Mesenchymal stem cell (in vitro differentiated cells and primary cell): ENCODE measurements at regions not wholly inside any gene's neighbourhood (a gene's known extent, or its start where the extent isn't known, plus 50 kb on each side); places are given as distances from the start of the nearest gene placed in this dataset.
"Not testable (repeated sequence)": the region's sequence is repeated elsewhere in the genome, so short reads cannot be mapped to it uniquely, and the experiment has no call there.

Experiments
- DNase-seq: peaks from one replicate; pipeline ENCODE4 v3.0.0-alpha.2; 2013
- H2AFZ ChIP-seq: one replicate; pipeline ENCODE4 v1.6.1; 2013; ENCODE audit warnings: low read depth, mild to moderate bottlenecking, control low read depth, inconsistent platforms, low read length, moderate library complexity
- H2AK5ac ChIP-seq: 2 replicates; pipeline ENCODE4 v1.6.1; 2013; ENCODE audit warnings: low read length, moderate library complexity, mild to moderate bottlenecking, inconsistent platforms; ENCODE audit not compliant: severe bottlenecking
- H2BK120ac ChIP-seq: one replicate; pipeline ENCODE4 v1.6.1; 2013; ENCODE audit warnings: low read depth, mild to moderate bottlenecking, inconsistent platforms, low read length, moderate library complexity
- H2BK12ac ChIP-seq, 2 experiments: one replicate each; pipeline ENCODE4 v1.6.1; 2013; ENCODE audit warnings: inconsistent platforms in 2 of 2, low read length in 2 of 2, mild to moderate bottlenecking in 2 of 2, moderate library complexity in 2 of 2, control low read depth in 1 of 2
- H2BK15ac ChIP-seq: one replicate; pipeline ENCODE4 v1.6.1; 2013; ENCODE audit warnings: mild to moderate bottlenecking, low read depth, inconsistent platforms; ENCODE audit not compliant: poor library complexity, severe bottlenecking
- H2BK5ac ChIP-seq: 2 replicates; pipeline ENCODE4 v1.6.1; 2013; ENCODE audit warnings: low read depth, mild to moderate bottlenecking, low read length, control low read depth, inconsistent platforms; ENCODE audit not compliant: poor library complexity, severe bottlenecking
- H3K14ac ChIP-seq, 2 experiments: one replicate each; pipeline ENCODE4 v1.6.1; 2013; ENCODE audit warnings: inconsistent platforms in 2 of 2, low read length in 2 of 2, control low read depth in 1 of 2, mild to moderate bottlenecking in 1 of 2, moderate library complexity in 1 of 2
- H3K18ac ChIP-seq, 2 experiments: one replicate each; pipeline ENCODE4 v1.6.1; 2013; ENCODE audit warnings: inconsistent platforms in 2 of 2, low read length in 2 of 2, control low read depth in 1 of 2, low read depth in 1 of 2, mild to moderate bottlenecking in 1 of 2
- H3K23ac ChIP-seq, 2 experiments: one replicate each; pipeline ENCODE4 v1.6.1; 2013; ENCODE audit warnings: inconsistent platforms in 2 of 2, low read length in 2 of 2, mild to moderate bottlenecking in 2 of 2, moderate library complexity in 2 of 2, control low read depth in 1 of 2
- H3K27ac ChIP-seq: 2 replicates; pipeline ENCODE4 v1.5.1; 2013; ENCODE audit warnings: mild to moderate bottlenecking, moderate library complexity, low read length, control low read depth, inconsistent platforms; ENCODE audit not compliant: poor library complexity, severe bottlenecking
- H3K27me3 ChIP-seq, 2 experiments: 2 replicates each; pipeline versions ENCODE4 v1.6.1 to v1.7.0; 2013; ENCODE audit warnings: low read length in 2 of 2, mild to moderate bottlenecking in 2 of 2, moderate library complexity in 2 of 2, control low read depth in 1 of 2, inconsistent platforms in 1 of 2; ENCODE audit not compliant: control insufficient read depth in 1 of 2, insufficient read depth in 1 of 2
- H3K36me3 ChIP-seq, 2 experiments: 2 replicates each; pipeline versions ENCODE4 v1.6.1 to v1.7.0; 2013; ENCODE audit warnings: low read length in 2 of 2, control low read depth in 1 of 2, inconsistent platforms in 1 of 2, low read depth in 1 of 2, mild to moderate bottlenecking in 1 of 2; ENCODE audit not compliant: insufficient read depth in 2 of 2, control insufficient read depth in 1 of 2
- H3K4ac ChIP-seq, 2 experiments: one replicate each; pipeline ENCODE4 v1.6.1; 2013; ENCODE audit warnings: inconsistent platforms in 2 of 2, low read length in 2 of 2, mild to moderate bottlenecking in 2 of 2, moderate library complexity in 2 of 2, control low read depth in 1 of 2, low read depth in 1 of 2
- H3K4me1 ChIP-seq: 2 replicates; pipeline ENCODE4 v1.6.1; 2013; ENCODE audit warnings: low read depth, low read length, control low read depth; ENCODE audit not compliant: control insufficient read depth, insufficient read depth
- H3K4me2 ChIP-seq: 2 replicates; pipeline ENCODE4 v1.6.1; 2013; ENCODE audit warnings: low read length, mild to moderate bottlenecking, inconsistent platforms; ENCODE audit not compliant: poor library complexity, severe bottlenecking
- H3K4me3 ChIP-seq, 2 experiments: 2 replicates each; pipeline versions ENCODE4 v1.5.1 to v1.7.0; 2013; ENCODE audit warnings: low read length in 2 of 2, mild to moderate bottlenecking in 2 of 2, control low read depth in 1 of 2, low read depth in 1 of 2; ENCODE audit not compliant: insufficient read depth in 1 of 2
- H3K79me1 ChIP-seq: replicated peaks from 2 replicates; pipeline ENCODE4 v1.6.1; 2013; ENCODE audit warnings: mild to moderate bottlenecking, control low read depth, low read length, inconsistent platforms; ENCODE audit not compliant: poor library complexity, severe bottlenecking
- H3K9ac ChIP-seq: 2 replicates; pipeline ENCODE4 v1.7.0; 2013; ENCODE audit warnings: mild to moderate bottlenecking, low read length, moderate library complexity
- H3K9me3 ChIP-seq: 2 replicates; pipeline ENCODE4 v1.7.0; 2013; ENCODE audit warnings: mild to moderate bottlenecking, low read length; ENCODE audit not compliant: control insufficient read depth
- H4K8ac ChIP-seq: one replicate; pipeline ENCODE4 v1.6.1; 2013; ENCODE audit warnings: inconsistent platforms, mild to moderate bottlenecking, low read length, moderate library complexity
- H4K91ac ChIP-seq: one replicate; pipeline ENCODE4 v1.6.1; 2013; ENCODE audit warnings: mild to moderate bottlenecking, low read length, inconsistent platforms
- WGBS: methylation state at CpG from one replicate; pipeline ENCODE4 v1.1.7; 2013; ENCODE audit warnings: mixed read lengths; 5-methylcytosine and 5-hydroxymethylcytosine counted together

DNA sequence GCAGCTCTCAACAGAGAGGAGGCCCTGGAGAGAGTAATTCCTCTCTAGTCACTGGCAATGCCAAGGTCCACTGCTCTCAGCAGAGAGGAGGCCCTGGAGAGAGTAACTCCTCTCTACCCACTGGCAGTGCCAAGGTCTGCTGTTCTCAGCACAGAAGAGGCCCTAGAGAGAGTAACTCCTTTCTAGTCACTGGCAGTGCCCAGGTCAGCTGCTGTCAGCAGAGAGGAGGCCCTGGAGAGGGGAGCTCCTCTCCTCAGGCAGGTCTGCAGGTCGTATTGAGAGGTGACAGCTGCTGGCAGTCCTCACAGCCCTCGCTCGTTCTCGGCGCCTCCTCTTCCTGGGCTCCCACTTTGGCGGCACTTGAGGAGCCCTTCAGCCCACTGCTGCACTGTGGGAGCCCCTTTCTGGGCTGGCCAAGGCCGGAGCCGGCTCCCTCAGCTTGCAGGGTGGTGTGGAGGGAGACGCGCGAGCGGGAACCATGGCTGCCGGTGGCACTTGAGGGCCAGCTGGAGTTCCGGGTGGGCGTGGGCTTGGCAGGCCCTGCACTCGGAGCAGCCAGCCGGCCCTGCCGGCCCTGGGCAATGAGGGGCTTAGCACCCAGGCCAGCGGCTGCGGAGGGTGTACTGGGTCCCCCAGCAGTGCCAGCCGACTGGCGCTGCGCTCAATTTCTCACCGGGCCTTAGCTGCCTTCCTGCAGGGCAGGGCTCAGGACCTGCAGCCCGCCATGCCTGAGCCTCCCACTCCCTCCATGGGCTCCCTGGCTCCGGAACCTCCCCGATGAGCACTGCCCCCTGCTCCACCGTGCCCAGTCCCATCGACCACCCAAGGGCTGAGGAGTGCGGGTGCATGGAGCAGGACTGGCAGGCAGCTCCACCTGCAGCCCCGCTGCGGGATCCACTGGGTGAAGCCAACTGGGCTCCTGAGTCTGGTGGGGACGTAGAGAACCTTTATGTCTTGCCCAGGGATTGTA lies 642.9 kb downstream of the PRR16 start:
- not testable (repeated sequence) for H3K9me3 ChIP-seq, H4K8ac ChIP-seq, H3K27ac ChIP-seq, H3K23ac ChIP-seq, H2BK15ac ChIP-seq, H3K14ac ChIP-seq, DNase-seq, H2BK5ac ChIP-seq, H3K18ac ChIP-seq, H3K36me3 ChIP-seq, H3K27me3 ChIP-seq, H2BK120ac ChIP-seq, H3K79me1 ChIP-seq, H2AK5ac ChIP-seq, H3K4ac ChIP-seq, H3K4me1 ChIP-seq, H2BK12ac ChIP-seq, H4K91ac ChIP-seq, H3K4me3 ChIP-seq, H3K9ac ChIP-seq, H3K4me2 ChIP-seq, H2AFZ ChIP-seq
- 93% methylated on average over 31 of the region's 33 CpGs for WGBS

DNA sequence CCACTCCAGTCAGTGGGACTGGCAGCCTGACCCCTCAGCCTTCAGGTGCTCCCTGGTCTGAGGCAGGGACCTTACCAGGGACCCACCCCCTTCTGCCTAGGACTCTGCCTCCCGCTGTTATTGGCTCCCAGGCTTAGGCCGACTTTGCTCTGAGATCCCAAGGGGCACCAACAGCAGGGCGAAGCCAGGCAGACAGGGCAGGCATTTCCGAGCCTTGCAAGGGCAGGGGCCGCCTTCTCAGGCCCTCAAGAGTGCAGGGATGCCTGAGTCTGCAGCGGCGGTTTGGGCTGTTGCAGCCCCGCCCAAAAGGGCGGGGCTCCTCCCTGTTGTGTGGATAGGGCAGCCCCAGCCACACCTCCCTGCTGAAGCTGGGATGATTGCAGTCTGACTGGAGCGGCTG lies 644.6 kb downstream of the PRR16 start:
- Histone ChIP-seq H2BK15ac (no peak overlapping the region), H3K36me3 (no peaks in the 10 kb centered on the region), H3K4me1 (no peaks in the 10 kb centered on the region), H3K27ac (no peak overlapping the region), H3K14ac (no peak overlapping the region), H2AK5ac (no peak overlapping the region), H2AFZ (no peak overlapping the region), H3K18ac (no peak overlapping the region), H2BK5ac (no peak overlapping the region), H3K79me1 (no peaks in the 10 kb centered on the region), H3K23ac (no peak overlapping the region), H3K4me2 (no peak overlapping the region), H2BK120ac (no peak overlapping the region), H3K4ac (no peak overlapping the region), H4K91ac (no peak overlapping the region), H2BK12ac (no peak overlapping the region), H3K9me3 (no peaks in the 10 kb centered on the region), H3K27me3 (no peaks in the 10 kb centered on the region), H3K9ac (no peak overlapping the region), H3K4me3 (no peak overlapping the region), H4K8ac (no peak overlapping the region)
- no peak for DNase-seq
- 65% methylated on average over 10 of the region's 10 CpGs for WGBS

DNA sequence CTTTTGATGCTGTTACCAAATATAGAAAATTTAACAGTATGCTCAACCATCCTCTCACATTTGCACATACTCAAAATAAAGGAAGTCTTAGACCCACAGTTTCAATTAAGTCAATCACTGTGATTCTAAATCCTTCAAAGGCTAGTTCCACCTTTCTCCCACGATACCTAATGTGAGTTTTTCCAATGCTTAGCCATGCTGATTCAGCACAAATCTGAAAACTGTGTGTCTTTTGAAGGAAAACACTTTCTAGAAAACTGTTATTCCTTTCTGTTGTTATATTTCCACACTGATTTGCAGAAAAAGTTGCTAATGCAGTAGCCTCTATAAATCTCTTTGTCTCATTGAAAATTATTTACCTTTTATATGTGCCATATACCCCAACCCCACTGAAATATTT lies 645.7 kb downstream of the PRR16 start:
- Histone ChIP-seq H3K18ac (no peak overlapping the region), H2BK5ac (no peak overlapping the region), H3K27ac (no peak overlapping the region), H2BK15ac (no peak overlapping the region), H2BK120ac (no peak overlapping the region), H4K91ac (no peak overlapping the region), H3K4me1 (no peaks in the 10 kb centered on the region), H4K8ac (no peak overlapping the region), H2AFZ (no peak overlapping the region), H3K9ac (no peak overlapping the region), H3K27me3 (no peaks in the 10 kb centered on the region), H3K79me1 (no peaks in the 10 kb centered on the region), H3K23ac (no peak overlapping the region), H3K4ac (no peak overlapping the region), H2BK12ac (no peak overlapping the region), H3K14ac (no peak overlapping the region), H2AK5ac (no peak overlapping the region), H3K4me2 (no peak overlapping the region), H3K4me3 (no peak overlapping the region), H3K9me3 (no peaks in the 10 kb centered on the region), H3K36me3 (no peaks in the 10 kb centered on the region)
- DNase-seq: no peak
- 80% methylated on average over 1 of the region's 1 CpG for WGBS

DNA sequence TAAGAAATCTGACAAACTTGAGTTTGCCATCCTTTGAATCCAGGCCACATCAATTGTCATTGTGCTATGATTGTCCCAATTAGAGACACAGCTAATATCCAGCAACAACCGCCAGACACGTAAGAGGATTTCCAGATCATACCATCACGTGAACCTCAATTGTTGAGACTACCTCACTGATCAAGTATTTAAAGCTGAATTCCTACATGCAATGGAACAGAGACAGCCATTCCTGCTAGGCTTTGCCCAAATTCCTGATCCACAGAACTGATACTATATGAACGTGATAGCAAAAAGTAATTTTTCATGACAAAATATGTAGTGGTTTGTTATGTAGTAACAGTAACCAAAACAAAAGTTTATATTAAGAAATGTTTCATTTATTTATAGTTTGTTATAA lies 657.7 kb downstream of the PRR16 start:
- no peaks in the 10 kb centered on the region for H3K27me3 ChIP-seq
- no peaks in the 10 kb centered on the region for H3K36me3 ChIP-seq
- no peak overlapping the region for H2BK15ac ChIP-seq
- H4K91ac ChIP-seq: no peak overlapping the region
- no peak overlapping the region for H3K4me3 ChIP-seq
- no peak overlapping the region for H3K27ac ChIP-seq
- H3K18ac ChIP-seq: no peak overlapping the region
- no peak overlapping the region for H2BK12ac ChIP-seq
- H2AK5ac ChIP-seq: no peak overlapping the region
- H3K9me3 ChIP-seq: no peaks in the 10 kb centered on the region
- no peak for DNase-seq
- H3K4ac ChIP-seq: no peak overlapping the region
- no peak overlapping the region for H3K4me2 ChIP-seq
- no peaks in the 10 kb centered on the region for H3K4me1 ChIP-seq
- H3K79me1 ChIP-seq: no peaks in the 10 kb centered on the region
- no peak overlapping the region for H3K14ac ChIP-seq
- H2BK5ac ChIP-seq: no peak overlapping the region
- no peak overlapping the region for H2AFZ ChIP-seq
- H3K23ac ChIP-seq: no peak overlapping the region
- 90% methylated on average over 3 of the region's 4 CpGs for WGBS
- no peak overlapping the region for H2BK120ac ChIP-seq
- no peak overlapping the region for H3K9ac ChIP-seq
- no peak overlapping the region for H4K8ac ChIP-seq
